Prostate gland (tissue), 2 donors: ENCODE measurements at regions not wholly inside any gene's neighbourhood (a gene's known extent, or its start where the extent isn't known, plus 50 kb on each side); places are given as distances from the start of the nearest gene placed in this dataset.
"Not testable (repeated sequence)": the region's sequence is repeated elsewhere in the genome, so short reads cannot be mapped to it uniquely, and the experiment has no call there.

ENCODE experiments used
- DNase-seq: peaks from one replicate; pipeline ENCODE4 v3.0.0-alpha.2; 2019; ENCODE audit warnings: low spot score
- H3K27ac ChIP-seq, 2 donors: fragments of 200-600 bp; sonication (generic); 2 replicates each; pipeline ENCODE4 v1.5.1; 2017 to 2019
- H3K27me3 ChIP-seq: fragments of 200-600 bp; sonication (generic); replicated peaks from 2 replicates; pipeline ENCODE4 v1.5.1; 2019; ENCODE audit not compliant: insufficient read depth
- H3K36me3 ChIP-seq, 2 donors: fragments of 200-600 bp; sonication (generic); 1 replicate in 1 of 2; 2 replicates in 1 of 2; pipeline versions ENCODE4 v1.5.1 to v1.8.1; 2017 to 2019
- H3K4me1 ChIP-seq: fragments of 200-600 bp; sonication (generic); replicated peaks from 2 replicates; pipeline ENCODE4 v1.5.1; 2019
- H3K4me3 ChIP-seq, 2 donors: fragments of 200-600 bp; sonication (generic); 2 replicates each; pipeline ENCODE4 v1.5.1; 2017 to 2019
- H3K9me3 ChIP-seq: fragments of 200-600 bp; sonication (generic); 2 replicates; pipeline ENCODE4 v1.5.1; 2017
- POLR2A ChIP-seq: fragments of 450-650 bp; IDR thresholded peaks from one replicate; pipeline ENCODE4 v1.6.1; 2016; ENCODE audit warnings: antibody characterized with exemption, mild to moderate bottlenecking
- POLR2AphosphoS5 ChIP-seq: sonication (generic); formaldehyde crosslinking; IDR thresholded peaks from one replicate; pipeline ENCODE4 v1.6.1; 2017; ENCODE audit warnings: antibody characterized with exemption
- WGBS: methylation state at CpG from one replicate; pipeline ENCODE4 v1.1.5; 2018; 5-methylcytosine and 5-hydroxymethylcytosine counted together
- intact Hi-C: fragments of 100-400 bp; cut with DNase I; formaldehyde crosslinking; loops from one replicate; pipeline ENCODE4 v1.14.2; 2022
- TF ChIP-seq, protein P1 (sequence below), 4 experiments: fragments of 200-600 bp in 2 of 4; fragments of 450-650 bp in 2 of 4; sonication (generic) in 2 of 4; IDR thresholded peaks; 1 replicate in 3 of 4; 2 replicates in 1 of 4; pipeline ENCODE4 v1.5.1; 2016 to 2019; ENCODE audit warnings: antibody characterized with exemption in 4 of 4, mild to moderate bottlenecking in 2 of 4, moderate library complexity in 2 of 4

DNA sequence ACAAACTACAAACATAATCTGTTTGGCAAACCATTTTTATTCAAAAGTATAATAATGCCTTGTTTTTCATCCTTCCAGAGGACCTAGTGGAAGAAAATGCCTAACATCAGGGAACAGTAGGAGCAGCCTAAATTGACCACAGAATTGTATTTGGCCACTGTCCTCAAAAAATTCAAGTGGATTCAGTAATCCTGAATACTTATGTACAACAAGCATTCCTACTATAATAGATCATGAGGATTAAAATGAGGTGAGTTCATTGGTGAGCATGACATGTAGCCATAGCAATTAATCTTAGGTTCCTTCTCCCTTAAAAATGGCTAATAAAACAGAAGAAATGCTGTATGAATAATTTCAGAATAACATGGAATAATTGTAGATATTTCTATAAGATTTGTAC is 209.3 kb downstream of the DAD1 start:
- H3K4me3 ChIP-seq: no peak overlapping the region
- intact Hi-C loops: loop anchor here (10.0 kb wide), 2 partner anchors 105 to 465 kb away; no protein-coding TSS in a partner anchor
- H3K36me3 ChIP-seq: no peaks in the 10 kb centered on the region
- H3K27me3 ChIP-seq: no peaks in the 10 kb centered on the region
- no peak overlapping the region for H3K27ac ChIP-seq
- DNase-seq: no peak
- H3K9me3 ChIP-seq: no peaks in the 10 kb centered on the region
- TF ChIP-seq, protein P1, sequence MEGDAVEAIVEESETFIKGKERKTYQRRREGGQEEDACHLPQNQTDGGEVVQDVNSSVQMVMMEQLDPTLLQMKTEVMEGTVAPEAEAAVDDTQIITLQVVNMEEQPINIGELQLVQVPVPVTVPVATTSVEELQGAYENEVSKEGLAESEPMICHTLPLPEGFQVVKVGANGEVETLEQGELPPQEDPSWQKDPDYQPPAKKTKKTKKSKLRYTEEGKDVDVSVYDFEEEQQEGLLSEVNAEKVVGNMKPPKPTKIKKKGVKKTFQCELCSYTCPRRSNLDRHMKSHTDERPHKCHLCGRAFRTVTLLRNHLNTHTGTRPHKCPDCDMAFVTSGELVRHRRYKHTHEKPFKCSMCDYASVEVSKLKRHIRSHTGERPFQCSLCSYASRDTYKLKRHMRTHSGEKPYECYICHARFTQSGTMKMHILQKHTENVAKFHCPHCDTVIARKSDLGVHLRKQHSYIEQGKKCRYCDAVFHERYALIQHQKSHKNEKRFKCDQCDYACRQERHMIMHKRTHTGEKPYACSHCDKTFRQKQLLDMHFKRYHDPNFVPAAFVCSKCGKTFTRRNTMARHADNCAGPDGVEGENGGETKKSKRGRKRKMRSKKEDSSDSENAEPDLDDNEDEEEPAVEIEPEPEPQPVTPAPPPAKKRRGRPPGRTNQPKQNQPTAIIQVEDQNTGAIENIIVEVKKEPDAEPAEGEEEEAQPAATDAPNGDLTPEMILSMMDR (IDR thresholded peaks at IDR 0.05): no peak
- TF ChIP-seq POLR2A (no peak), POLR2AphosphoS5 (no peak)
- H3K4me1 ChIP-seq: no peaks in the 10 kb centered on the region

GRCh38 chr14:22378181-22378580 is 210.8 kb downstream of the DAD1 start:
- no peaks in the 10 kb centered on the region for H3K36me3 ChIP-seq
- H3K27ac ChIP-seq: no peak overlapping the region
- H3K27me3 ChIP-seq: no peaks in the 10 kb centered on the region
- intact Hi-C loops: loop anchor here (10.0 kb wide), 1 partner anchor 103 kb away; no protein-coding TSS in a partner anchor
- no peaks in the 10 kb centered on the region for H3K4me1 ChIP-seq
- no peak for DNase-seq
- TF ChIP-seq POLR2A: no peak
- TF ChIP-seq, protein P1 (IDR thresholded peaks at IDR 0.05): no peak
- TF ChIP-seq POLR2AphosphoS5: no peak
- H3K4me3 ChIP-seq: no peak overlapping the region
- H3K9me3 ChIP-seq: no peaks in the 10 kb centered on the region
- WGBS: 74% methylated on average over 2 of the region's 2 CpGs

DNA sequence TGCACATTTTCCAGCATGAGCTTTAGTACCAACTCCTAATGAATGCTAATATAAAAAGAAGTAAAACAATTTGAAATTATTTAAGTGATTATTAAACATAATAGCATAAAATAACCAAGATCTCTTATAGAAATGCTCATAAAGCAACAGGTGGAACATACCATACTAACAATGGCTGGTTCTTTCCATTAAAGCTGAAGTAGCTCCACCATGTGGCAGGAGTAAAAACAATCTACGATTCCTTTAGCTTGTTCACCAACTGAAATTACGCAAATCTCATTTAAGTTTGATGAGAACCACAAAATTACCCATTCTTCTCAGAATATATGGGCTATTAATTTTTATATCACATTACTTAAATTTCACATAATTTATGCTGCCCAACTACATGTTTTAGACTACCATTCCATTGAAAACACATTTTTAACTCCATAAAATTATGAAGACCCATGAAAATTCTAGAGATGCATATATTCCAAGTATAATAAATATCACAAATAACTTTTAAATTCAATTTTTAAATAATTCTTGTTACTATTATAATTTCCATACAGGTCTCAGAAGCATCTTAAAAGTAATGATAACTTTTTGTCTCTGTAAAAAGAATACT is 213.6 kb downstream of the DAD1 start:
- Histone ChIP-seq H3K36me3 (no peaks in the 10 kb centered on the region), H3K27me3 (no peaks in the 10 kb centered on the region), H3K9me3 (no peaks in the 10 kb centered on the region), H3K4me3 (no peak overlapping the region), H3K4me1 (no peaks in the 10 kb centered on the region), H3K27ac (no peak overlapping the region)
- WGBS: 5% methylated on average over 2 of the region's 2 CpGs
- TF ChIP-seq, protein P1 (IDR thresholded peaks at IDR 0.05): peak; percentile 11 to 66 (median 58)
- TF ChIP-seq POLR2A: no peak
- intact Hi-C loops: loop anchor here (10.0 kb wide), 1 partner anchor 101 kb away; no protein-coding TSS in a partner anchor
- DNase-seq: no peak

GRCh38 chr14:22370084-22370847 is 218.8 kb downstream of the DAD1 start:
- Histone ChIP-seq H3K4me3 (no peak overlapping the region), H3K9me3 (no peaks in the 10 kb centered on the region), H3K27me3 (no peaks in the 10 kb centered on the region), H3K27ac (peak overlapping the region in 1 of 2 donors; percentile 31), H3K36me3 (no peaks in the 10 kb centered on the region), H3K4me1 (no peaks in the 10 kb centered on the region)
- intact Hi-C loops: loop anchor here (5.0 to 10.0 kb wide), 3 partner anchors 48 to 148 kb away; no protein-coding TSS in a partner anchor
- 67% methylated on average over 2 of the region's 2 CpGs for WGBS
- peak; percentile 67 for DNase-seq
- TF ChIP-seq, protein P1 (IDR thresholded peaks at IDR 0.05): no peak
- peak; percentile 71 for TF ChIP-seq POLR2AphosphoS5

DNA sequence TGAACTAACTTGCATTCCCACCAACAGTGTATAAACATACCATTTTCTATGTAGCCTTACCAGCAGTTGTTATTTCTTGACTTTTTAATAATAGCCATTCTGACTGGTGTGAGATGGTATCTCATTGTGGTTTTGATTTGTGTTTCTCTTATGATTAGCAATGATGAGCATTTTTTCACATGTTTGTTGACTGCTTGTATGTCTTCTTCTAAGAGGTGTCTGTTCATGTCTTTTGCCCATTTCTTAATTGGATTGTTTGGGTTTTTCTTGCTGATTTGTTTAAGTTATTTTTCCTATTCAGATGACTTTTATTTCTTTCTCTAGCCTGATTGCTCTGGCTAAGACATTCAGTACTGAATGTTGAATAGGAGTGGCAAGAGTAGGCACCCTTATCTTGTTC is 230.3 kb downstream of the DAD1 start:
- Histone ChIP-seq H3K4me3 (no peak overlapping the region), H3K27me3 (no peaks in the 10 kb centered on the region), H3K36me3 (no peaks in the 10 kb centered on the region), H3K27ac (no peak overlapping the region), H3K4me1 (no peaks in the 10 kb centered on the region), H3K9me3 (no peaks in the 10 kb centered on the region)
- intact Hi-C loops: no loop called here
- DNase-seq: no peak
- TF ChIP-seq, protein P1 (IDR thresholded peaks at IDR 0.05): no peak

DNA sequence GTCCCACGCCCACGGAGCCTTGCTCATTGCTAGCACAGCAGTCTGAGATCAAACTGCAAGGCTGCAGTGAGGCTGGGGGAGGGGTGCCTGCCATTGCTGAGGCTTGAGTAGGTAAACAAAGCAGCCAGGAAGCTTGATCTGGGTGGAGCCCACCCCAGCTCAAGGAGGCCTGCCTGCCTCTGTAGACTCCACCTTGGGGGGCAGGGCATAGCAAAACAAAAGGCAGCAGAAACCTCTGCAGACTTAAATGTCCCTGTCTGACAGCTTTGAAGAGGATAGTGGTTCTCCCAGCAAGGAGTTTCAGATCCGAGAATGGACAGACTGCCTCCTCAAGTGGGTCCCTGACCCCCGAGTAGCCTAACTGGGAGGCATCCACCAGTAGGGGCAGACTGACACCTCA is 239.7 kb downstream of the DAD1 start:
- H3K4me1 ChIP-seq, H3K27me3 ChIP-seq, DNase-seq, H3K36me3 ChIP-seq, intact Hi-C loops, H3K9me3 ChIP-seq, H3K4me3 ChIP-seq, H3K27ac ChIP-seq: not testable (repeated sequence)
- 81% methylated on average over 4 of the region's 4 CpGs for WGBS
